ENCODE measurements at regions not wholly inside any gene's neighbourhood (a gene's known extent, or its start where the extent isn't known, plus 50 kb on each side); places are given as distances from the start of the nearest gene placed in this dataset.

DNA sequence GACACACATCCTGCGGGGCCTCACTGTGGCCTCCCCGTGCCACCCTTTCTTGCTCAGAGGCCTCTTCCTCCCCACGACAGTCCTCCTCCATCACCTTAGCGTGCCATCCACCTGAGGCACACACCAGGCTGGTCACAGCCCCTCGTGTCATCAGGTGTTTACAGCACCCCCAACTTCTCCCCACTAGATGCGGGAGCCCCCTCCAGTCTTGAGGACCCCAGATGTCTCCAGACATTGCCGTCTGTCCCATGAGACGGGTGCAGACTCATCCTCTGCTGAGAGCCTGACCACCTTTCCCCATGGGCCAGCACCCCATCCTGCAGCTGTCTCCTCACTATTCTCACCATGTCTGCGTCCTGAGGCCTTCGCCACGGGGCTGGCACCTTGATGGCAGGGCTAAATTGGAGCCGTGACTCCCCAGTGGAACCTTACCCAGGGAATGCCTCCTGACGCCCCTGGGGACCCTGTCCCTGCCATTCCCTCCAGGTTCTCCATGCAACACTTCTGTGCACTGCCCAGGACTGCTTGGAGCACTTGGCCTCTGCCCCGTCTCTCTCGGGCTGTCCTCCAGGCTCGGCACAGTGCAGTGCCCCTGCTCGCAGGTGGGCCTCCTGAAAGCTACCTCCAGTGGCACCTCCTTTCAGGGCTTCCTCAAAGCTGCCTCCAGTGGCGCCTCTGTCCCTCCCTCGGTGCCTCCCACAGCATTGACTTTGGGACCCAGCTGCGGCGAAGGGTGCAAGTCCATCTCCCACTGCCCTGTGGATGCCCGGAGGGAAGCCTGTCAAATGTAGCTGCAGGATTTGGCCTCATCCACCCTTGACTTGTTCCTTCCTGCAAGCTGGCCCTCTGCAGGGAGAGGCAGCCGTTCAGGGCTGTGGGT is 1386.8 kb downstream of the BRD1 start:
- H3K4me3 ChIP-seq (ENCODE audit: low read depth, low read length): no peak overlapping the region
- DNase-seq (ENCODE audit: low read depth): no peak
- no peak for TF ChIP-seq CTCF (conservative IDR thresholded peaks at IDR 0.05; ENCODE audit: low read depth, low read length)

GRCh38 chr22:48440176-48440575 is 1387.5 kb downstream of the BRD1 start:
- DNase-seq (ENCODE audit: low read depth): no peak
- TF ChIP-seq CTCF (conservative IDR thresholded peaks at IDR 0.05; ENCODE audit: low read depth, low read length): no peak
- H3K4me3 ChIP-seq (ENCODE audit: low read depth, low read length): no peak overlapping the region

DNA sequence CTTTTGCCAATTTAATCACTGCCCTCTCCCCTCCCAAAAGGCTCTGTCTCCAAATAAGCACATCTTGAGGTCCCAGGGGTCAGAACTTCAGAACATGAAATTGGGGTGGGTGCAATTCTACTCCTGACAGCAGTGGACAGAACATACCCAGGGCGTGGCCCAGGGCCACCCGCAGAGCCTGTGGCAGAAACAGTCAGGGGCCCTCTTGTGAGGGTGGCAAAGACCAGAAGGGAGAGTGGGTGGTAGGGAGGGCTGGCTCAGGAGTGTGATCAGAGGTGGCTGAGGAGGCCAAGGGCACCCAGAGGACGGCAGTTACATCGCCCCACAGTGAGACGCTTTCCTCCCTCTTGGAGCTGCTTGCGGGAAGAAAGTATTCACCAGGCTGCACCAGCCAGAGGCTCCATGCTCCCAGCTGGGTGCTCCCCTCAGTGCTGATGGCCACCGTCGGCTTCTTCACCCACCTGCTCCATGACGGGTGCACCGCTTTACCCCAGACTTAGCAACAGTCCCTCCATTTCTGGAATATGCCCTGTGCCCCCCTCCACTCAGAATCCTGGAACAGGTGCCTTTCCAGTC is 1388.0 kb downstream of the BRD1 start:
- no peak for DNase-seq (ENCODE audit: low read depth)
- no peak for TF ChIP-seq CTCF (conservative IDR thresholded peaks at IDR 0.05; ENCODE audit: low read depth, low read length)

GRCh38 chr22:48438800-48439559 is 1388.7 kb downstream of the BRD1 start:
- no peak for TF ChIP-seq CTCF (conservative IDR thresholded peaks at IDR 0.05; ENCODE audit: low read depth, low read length)
- DNase-seq (ENCODE audit: low read depth): no peak
- H3K4me3 ChIP-seq (ENCODE audit: low read depth, low read length): no peak overlapping the region

More for the DNA sequence above, 1388.0 kb downstream of the BRD1 start:
- H3K4me3 ChIP-seq (ENCODE audit: low read depth, low read length): no peak overlapping the region

DNA sequence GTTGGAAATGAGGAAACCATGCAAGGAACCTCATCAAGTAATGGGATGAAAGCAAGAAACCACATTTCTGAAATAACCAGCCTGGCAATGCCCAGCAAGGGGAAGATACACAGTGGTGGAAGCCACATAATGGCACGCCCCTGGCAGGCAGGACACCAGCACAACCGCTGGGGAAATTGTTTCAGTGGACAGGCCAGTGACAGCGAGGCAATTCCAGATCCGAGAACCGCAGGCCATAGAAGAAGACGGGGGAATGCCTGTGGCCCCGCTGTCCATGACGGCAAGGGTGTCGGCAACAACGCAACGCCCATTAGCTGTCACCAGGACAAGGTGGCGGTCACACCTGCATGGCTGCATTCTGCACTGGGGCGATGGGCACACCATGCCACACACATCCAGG is 1389.6 kb downstream of the BRD1 start:
- H3K4me3 ChIP-seq (ENCODE audit: low read depth, low read length): no peak overlapping the region
- no peak for DNase-seq (ENCODE audit: low read depth)
- TF ChIP-seq CTCF (conservative IDR thresholded peaks at IDR 0.05; ENCODE audit: low read depth, low read length): no peak

- no peak overlapping the region for H3K4me3 ChIP-seq (ENCODE audit: low read depth, low read length)
- no peak for TF ChIP-seq CTCF (conservative IDR thresholded peaks at IDR 0.05; ENCODE audit: low read depth, low read length)
- no peak for DNase-seq (ENCODE audit: low read depth)
Measured at GRCh38 chr22:48436201-48436931, 1391.3 kb downstream of the BRD1 start.
